Gastroesophageal sphincter (tissue), 3 donors: ENCODE measurements at regions not wholly inside any gene's neighbourhood (a gene's known extent, or its start where the extent isn't known, plus 50 kb on each side); places are given as distances from the start of the nearest gene placed in this dataset.

Source experiments
- CTCF ChIP-seq, 4 experiments: fragments of 200-600 bp in 2 of 4; fragments of 450-650 bp in 2 of 4; sonication (generic) in 1 of 4; IDR thresholded peaks; one replicate each; pipeline ENCODE4 v1.5.1; 2017 to 2019; ENCODE audit warnings: antibody characterized with exemption in 4 of 4, mild to moderate bottlenecking in 2 of 4, moderate library complexity in 2 of 4
- EP300 ChIP-seq: sonication (generic); formaldehyde crosslinking; IDR thresholded peaks from one replicate; pipeline ENCODE4 v1.6.1; 2017; ENCODE audit warnings: antibody characterized with exemption, mild to moderate bottlenecking
- POLR2A ChIP-seq, 2 donors: fragments of 450-650 bp; IDR thresholded peaks; one replicate each; pipeline ENCODE4 v1.6.1; 2017; ENCODE audit warnings: antibody characterized with exemption in 2 of 2, mild to moderate bottlenecking in 2 of 2, moderate library complexity in 1 of 2
- POLR2AphosphoS5 ChIP-seq: sonication (generic); formaldehyde crosslinking; IDR thresholded peaks from one replicate; pipeline ENCODE4 v1.6.1; 2017; ENCODE audit warnings: antibody characterized with exemption

GRCh38 chr6:91781946-91782345 is 1195.1 kb upstream of the MAP3K7 start:
- TF ChIP-seq CTCF (IDR thresholded peaks at IDR 0.05) (no peak), POLR2A (IDR thresholded peaks at IDR 0.05) (no peak), POLR2AphosphoS5 (no peak), EP300 (no peak)
